GM23248 (cell line): ENCODE measurements at regions not wholly inside any gene's neighbourhood (a gene's known extent, or its start where the extent isn't known, plus 50 kb on each side); places are given as distances from the start of the nearest gene placed in this dataset.

Source experiments
- DNase-seq: peaks from one replicate; pipeline ENCODE4 v3.0.0-alpha.2; 2015
- H2AFZ ChIP-seq: fragments of 200-600 bp; sonication (generic); 2 replicates; pipeline ENCODE4 v1.6.1; 2016; ENCODE audit warnings: antibody characterized with exemption
- H3F3A ChIP-seq: fragments of 200-600 bp; sonication (generic); 2 replicates; pipeline ENCODE4 v1.6.1; 2016; ENCODE audit warnings: mild to moderate bottlenecking, antibody characterized with exemption, mixed run types; ENCODE audit not compliant: insufficient read depth
- H3K27ac ChIP-seq: fragments of 200-600 bp; sonication (generic); 2 replicates; pipeline ENCODE4 v1.5.1; 2016; ENCODE audit warnings: mild to moderate bottlenecking
- H3K27me3 ChIP-seq: fragments of 200-600 bp; sonication (generic); replicated peaks from 2 replicates; pipeline ENCODE4 v1.6.1; 2016; ENCODE audit warnings: mild to moderate bottlenecking; ENCODE audit not compliant: insufficient read depth
- H3K36me3 ChIP-seq: fragments of 200-600 bp; sonication (generic); 2 replicates; pipeline ENCODE4 v1.6.1; 2016; ENCODE audit warnings: low read depth, mild to moderate bottlenecking
- H3K4me1 ChIP-seq: fragments of 200-600 bp; sonication (generic); 2 replicates; pipeline ENCODE4 v1.6.1; 2016; ENCODE audit warnings: mild to moderate bottlenecking; ENCODE audit not compliant: insufficient read depth
- H3K4me2 ChIP-seq: fragments of 200-600 bp; sonication (generic); one replicate; pipeline ENCODE4 v1.6.1; 2016; ENCODE audit warnings: mild to moderate bottlenecking; ENCODE audit not compliant: unreplicated experiment
- H3K4me3 ChIP-seq: fragments of 200-600 bp; sonication (generic); 2 replicates; pipeline ENCODE4 v1.5.1; 2016; ENCODE audit warnings: mild to moderate bottlenecking
- H3K79me2 ChIP-seq: fragments of 200-600 bp; sonication (generic); 2 replicates; pipeline ENCODE4 v1.6.1; 2016; ENCODE audit warnings: mild to moderate bottlenecking; ENCODE audit not compliant: insufficient read depth
- H3K9ac ChIP-seq: fragments of 200-600 bp; sonication (generic); 2 replicates; pipeline ENCODE4 v1.6.1; 2016; ENCODE audit warnings: mild to moderate bottlenecking
- H3K9me2 ChIP-seq: fragments of 200-600 bp; sonication (generic); 2 replicates; pipeline ENCODE4 v1.6.1; 2016; ENCODE audit warnings: mixed run types, mild to moderate bottlenecking, moderate library complexity; ENCODE audit not compliant: insufficient read depth
- H3K9me3 ChIP-seq: fragments of 200-600 bp; sonication (generic); one replicate; pipeline ENCODE4 v1.6.1; 2017; ENCODE audit warnings: low read depth
- H4K20me1 ChIP-seq: fragments of 200-600 bp; sonication (generic); 2 replicates; pipeline ENCODE4 v1.6.0; 2016; ENCODE audit not compliant: insufficient read depth
- EZH2 ChIP-seq: fragments of 200-600 bp; sonication (generic); IDR thresholded peaks from 2 replicates; pipeline ENCODE4 v1.6.1; 2018; ENCODE audit warnings: antibody characterized with exemption, mild to moderate bottlenecking; ENCODE audit not compliant: insufficient read depth, poor library complexity, severe bottlenecking
- EZH2phosphoT487 ChIP-seq: fragments of 200-600 bp; sonication (generic); IDR thresholded peaks from 2 replicates; pipeline ENCODE4 v1.6.1; 2018; ENCODE audit warnings: antibody characterized with exemption, moderate library complexity, mild to moderate bottlenecking, low read depth; ENCODE audit not compliant: insufficient read depth
- WGBS, 2 experiments: methylation state at CpG; one replicate each; pipeline ENCODE4 v1.1.6; 2015 to 2017; ENCODE audit warnings: low lambda C conversion rate in 2 of 2, low coverage in 1 of 2; ENCODE audit errors: missing lambda C conversion rate in 2 of 2; 5-methylcytosine and 5-hydroxymethylcytosine counted together
- in situ Hi-C: fragments of 300-500 bp; cut with MboI; formaldehyde crosslinking; loops from 2 replicates; pipeline ENCODE4 v1.15.0; 2020

DNA sequence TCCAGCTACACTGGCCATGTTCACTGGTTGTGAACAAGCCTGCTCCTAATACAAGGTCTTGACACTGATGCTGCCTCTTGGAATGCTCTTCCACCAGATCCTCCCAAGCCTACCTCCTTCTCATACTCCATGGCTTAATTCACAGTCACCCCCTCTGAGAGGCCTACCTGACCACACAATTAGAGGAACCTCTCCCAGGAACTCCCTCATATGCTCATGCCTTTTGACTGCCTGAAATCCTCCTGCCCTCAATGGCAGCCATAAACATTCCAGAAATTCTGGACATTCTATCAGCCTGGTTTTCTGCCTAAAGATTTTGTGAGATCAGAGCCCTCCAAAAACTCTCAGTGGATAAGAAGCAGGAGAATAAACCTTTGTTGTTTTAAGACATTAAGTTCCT, 340.2 kb downstream of the C12orf75 start:
- Histone ChIP-seq H3K4me1 (peaks cover 21% of the 10 kb centered on the region), H3K36me3 (no peaks in the 10 kb centered on the region), H3K4me3 (no peak overlapping the region), H2AFZ (no peak overlapping the region), H3K79me2 (no peaks in the 10 kb centered on the region), H4K20me1 (no peaks in the 10 kb centered on the region), H3F3A (peaks cover 26% of the 10 kb centered on the region), H3K27ac (no peak overlapping the region), H3K27me3 (no peaks in the 10 kb centered on the region), H3K9me2 (no peaks in the 10 kb centered on the region), H3K4me2 (no peak overlapping the region), H3K9ac (no peak overlapping the region), H3K9me3 (no peaks in the 10 kb centered on the region)
- in situ Hi-C loops, result no loop called here
- no peak for TF ChIP-seq EZH2
- no peak for TF ChIP-seq EZH2phosphoT487
- peak; percentile 5 for DNase-seq

DNA sequence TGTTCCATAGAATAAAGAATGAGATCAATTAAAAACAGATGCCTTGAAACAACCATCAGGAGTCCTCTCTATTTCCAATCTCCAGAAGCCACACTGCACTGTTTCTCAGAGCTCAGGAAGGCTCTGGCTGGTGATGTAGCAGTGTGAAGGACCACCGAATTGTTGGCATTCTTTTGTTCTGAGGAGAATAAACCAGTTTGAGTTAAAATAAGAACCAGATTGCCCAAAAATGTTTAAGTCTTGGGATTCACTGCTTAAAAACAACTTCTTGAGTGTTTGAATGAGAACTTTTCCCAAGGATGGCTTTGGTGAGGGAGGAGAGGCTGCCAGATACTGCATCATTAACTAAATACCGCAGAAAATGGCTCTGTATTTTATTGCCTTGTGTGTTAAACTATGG, 341.2 kb downstream of the C12orf75 start:
- H3K27ac ChIP-seq, result peak overlapping the region; percentile 68
- peak; percentile 62 for DNase-seq
- 8 to 15% methylated on average over 2 of the region's 2 CpGs for WGBS, 2 experiments
- TF ChIP-seq EZH2phosphoT487 (no peak), EZH2 (no peak)
- H3K9me3 ChIP-seq, result no peaks in the 10 kb centered on the region
- no peaks in the 10 kb centered on the region for H3K79me2 ChIP-seq
- peak overlapping the region; percentile 69 for H2AFZ ChIP-seq
- no peaks in the 10 kb centered on the region for H3K36me3 ChIP-seq
- H3K4me1 ChIP-seq, result peaks cover 21% of the 10 kb centered on the region
- H3K4me3 ChIP-seq, result no peak overlapping the region
- H3K4me2 ChIP-seq, result peak overlapping the region; percentile 44
- no peaks in the 10 kb centered on the region for H3K27me3 ChIP-seq
- H4K20me1 ChIP-seq, result no peaks in the 10 kb centered on the region
- peaks cover 26% of the 10 kb centered on the region for H3F3A ChIP-seq
- H3K9me2 ChIP-seq, result no peaks in the 10 kb centered on the region
- H3K9ac ChIP-seq, result no peak overlapping the region
- in situ Hi-C loops, result no loop called here

DNA sequence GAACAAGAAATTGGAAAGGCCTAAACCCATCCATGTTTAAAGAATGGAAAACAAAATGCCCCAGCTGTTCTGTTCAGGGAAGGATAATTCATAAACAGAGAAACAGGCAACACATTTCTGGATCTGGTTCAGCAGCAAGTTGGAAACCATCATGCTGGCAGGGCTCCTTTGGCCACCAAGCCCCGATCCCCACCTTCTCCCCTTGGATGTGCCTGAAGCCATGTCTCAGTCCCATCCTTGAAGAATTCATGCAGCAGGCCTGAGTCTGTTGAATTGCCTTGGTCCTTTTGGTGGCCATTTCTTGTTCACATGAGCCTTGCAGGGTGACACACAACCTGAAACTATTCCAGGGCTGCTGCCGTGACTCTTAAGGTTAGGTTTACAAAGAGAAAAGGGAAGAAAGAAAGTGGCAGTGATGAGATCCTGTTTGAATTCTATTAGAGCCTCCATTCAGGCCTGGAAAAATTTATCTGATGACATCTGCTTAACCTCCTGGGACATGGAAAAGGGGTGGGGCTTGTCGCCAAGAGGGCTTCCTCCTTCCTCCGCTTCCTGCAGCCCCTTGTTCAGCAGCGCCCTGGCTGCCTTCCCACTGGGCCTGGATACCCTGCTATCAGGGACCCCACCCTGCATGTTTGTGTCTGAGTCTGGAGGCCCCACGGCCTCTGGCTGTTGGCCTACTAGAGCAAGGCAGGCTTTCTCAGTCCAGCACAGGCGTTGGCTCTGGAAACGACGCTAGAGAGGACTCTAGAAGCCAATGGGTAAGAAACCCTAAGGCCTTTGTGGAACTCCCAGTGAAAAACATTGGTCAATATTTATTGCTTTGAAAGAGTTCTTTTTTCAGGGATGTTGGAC, 341.9 kb downstream of the C12orf75 start:
- TF ChIP-seq EZH2 (no peak), EZH2phosphoT487 (no peak)
- H3K4me3 ChIP-seq, result no peak overlapping the region
- peak overlapping the region; percentile 69 for H2AFZ ChIP-seq
- peak; percentile 41 for DNase-seq
- no peaks in the 10 kb centered on the region for H3K36me3 ChIP-seq
- H3K4me2 ChIP-seq, result peak overlapping the region; percentile 44
- no peaks in the 10 kb centered on the region for H3K9me2 ChIP-seq
- no peaks in the 10 kb centered on the region for H3K9me3 ChIP-seq
- H3K4me1 ChIP-seq, result peaks cover 21% of the 10 kb centered on the region
- no peaks in the 10 kb centered on the region for H3K27me3 ChIP-seq
- H3K27ac ChIP-seq, result peak overlapping the region; percentile 68
- H3K9ac ChIP-seq, result peak overlapping the region; percentile 26; the same call in 1 of the 2 replicates
- H3K79me2 ChIP-seq, result no peaks in the 10 kb centered on the region
- in situ Hi-C loops, result no loop called here
- peaks cover 26% of the 10 kb centered on the region for H3F3A ChIP-seq
- H4K20me1 ChIP-seq, result no peaks in the 10 kb centered on the region
- 18 to 22% methylated on average over 9 of the region's 9 CpGs for WGBS, 2 experiments

DNA sequence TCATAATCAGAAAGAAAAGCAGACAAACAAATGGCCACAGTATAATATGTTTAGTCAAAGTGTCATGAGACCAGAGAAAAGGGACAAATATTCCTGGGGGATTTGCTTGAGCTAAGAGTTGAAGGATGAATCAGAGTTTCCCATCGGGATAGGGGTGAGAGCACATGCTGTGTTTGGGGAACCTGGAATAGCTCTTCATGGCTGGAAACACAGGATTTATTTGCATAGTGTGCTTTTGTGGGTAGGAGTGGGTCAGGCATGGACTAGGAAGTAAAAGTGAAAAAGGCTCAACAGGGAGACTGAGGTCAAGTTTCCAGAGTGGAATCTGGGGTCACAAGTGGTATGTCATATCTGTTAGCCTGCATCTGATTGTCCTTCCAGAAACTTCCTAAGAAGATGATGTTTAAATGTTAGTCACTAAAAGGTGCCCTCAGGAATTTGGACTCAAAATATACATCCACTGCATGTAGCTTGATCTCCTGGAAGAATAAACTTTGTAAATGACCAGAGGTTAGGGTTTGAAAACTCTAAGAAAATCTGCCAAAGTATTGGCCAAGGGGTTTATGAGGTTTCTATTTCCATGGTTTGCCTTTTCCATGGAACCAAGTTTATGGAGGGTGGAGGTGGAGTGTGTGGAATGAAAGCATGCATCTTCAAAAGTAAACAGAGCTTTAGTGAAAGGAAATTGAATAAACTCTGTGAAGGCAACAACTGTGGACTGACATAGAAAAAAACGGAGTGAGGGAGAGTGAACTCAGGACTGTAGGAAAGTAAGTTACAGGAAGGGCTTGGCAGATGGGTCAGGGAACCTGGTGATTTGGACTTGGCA, 344.6 kb downstream of the C12orf75 start:
- no peaks in the 10 kb centered on the region for H3K36me3 ChIP-seq
- H4K20me1 ChIP-seq, result no peaks in the 10 kb centered on the region
- H3F3A ChIP-seq, result peaks cover 26% of the 10 kb centered on the region
- WGBS, 2 experiments, result 50 to 58% methylated on average over 2 of the region's 2 CpGs
- H3K4me3 ChIP-seq, result no peak overlapping the region
- H3K27ac ChIP-seq, result no peak overlapping the region
- TF ChIP-seq EZH2phosphoT487, result no peak
- no peak for TF ChIP-seq EZH2
- no peak for DNase-seq
- no peaks in the 10 kb centered on the region for H3K9me2 ChIP-seq
- H3K79me2 ChIP-seq, result no peaks in the 10 kb centered on the region
- no peaks in the 10 kb centered on the region for H3K27me3 ChIP-seq
- H3K9me3 ChIP-seq, result no peaks in the 10 kb centered on the region
- no peak overlapping the region for H3K4me2 ChIP-seq
- H2AFZ ChIP-seq, result no peak overlapping the region
- H3K4me1 ChIP-seq, result peaks cover 21% of the 10 kb centered on the region
- H3K9ac ChIP-seq, result no peak overlapping the region
- in situ Hi-C loops, result loop anchor here (25.0 kb wide), 1 partner anchor 238 kb away; no protein-coding TSS in a partner anchor
